SK-N-SH (cell line): ENCODE measurements at regions not wholly inside any gene's neighbourhood (a gene's known extent, or its start where the extent isn't known, plus 50 kb on each side); places are given as distances from the start of the nearest gene placed in this dataset.
"Not testable (repeated sequence)": the region's sequence is repeated elsewhere in the genome, so short reads cannot be mapped to it uniquely, and the experiment has no call there.

Experiments used
- CTCF ChIA-PET: fragments of 300-600, 350-600 bp; formaldehyde crosslinking; extraction: SDS; loops from one replicate; lab custom pipeline; 2021; lab: Yijun Ruan, JAX
- POLR2A ChIA-PET: fragments of 350-600 bp; sonication (Branson Sonifier 250); formaldehyde crosslinking; extraction: SDS; loops from one replicate; lab custom pipeline; 2020; ENCODE audit warnings: antibody characterized with exemption, inconsistent platforms; lab: Yijun Ruan, JAX
- DNase-seq: peaks from one replicate; pipeline ENCODE4 v3.0.0; 2012
- H2AFZ ChIP-seq: fragments of 200-600 bp; sonication (generic); 2 replicates; pipeline ENCODE4 v1.8.1; 2016; ENCODE audit warnings: antibody characterized with exemption, mild to moderate bottlenecking, low read depth
- H3F3A ChIP-seq: fragments of 200-600 bp; sonication (generic); replicated peaks from 2 replicates; pipeline ENCODE3; 2016; ENCODE audit warnings: antibody characterized with exemption, mild to moderate bottlenecking; ENCODE audit not compliant: insufficient read depth
- H3K27ac ChIP-seq, 2 experiments: fragments of 200-500 bp in 1 of 2; fragments of 200-600 bp in 1 of 2; sonication (Bioruptor generic) in 1 of 2; sonication (generic), shearing (Covaris generic) in 1 of 2; 2 replicates each; pipeline versions ENCODE4 v1.5.1 to v1.6.1; 2014 to 2016; ENCODE audit warnings: low read depth in 2 of 2, inconsistent platforms in 1 of 2, low read length in 1 of 2, mild to moderate bottlenecking in 1 of 2, mixed read lengths in 1 of 2
- H3K27me3 ChIP-seq: fragments of 200-600 bp; sonication (generic), shearing (Covaris generic); 2 replicates; pipeline ENCODE4 v1.6.1; 2016; ENCODE audit warnings: mixed run types; ENCODE audit not compliant: insufficient read depth
- H3K36me3 ChIP-seq, 2 experiments: fragments of 200-500 bp in 1 of 2; fragments of 200-600 bp in 1 of 2; sonication (Bioruptor generic) in 1 of 2; sonication (generic) in 1 of 2; replicated peaks in 1 of 2; 2 replicates each; pipeline versions ENCODE3 to v1.5.1; 2014 to 2016; ENCODE audit warnings: low read length in 1 of 2, mild to moderate bottlenecking in 1 of 2; ENCODE audit not compliant: insufficient read depth in 2 of 2, control insufficient read depth in 1 of 2
- H3K4me1 ChIP-seq, 2 experiments: fragments of 200-500 bp in 1 of 2; fragments of 200-600 bp in 1 of 2; sonication (Bioruptor generic) in 1 of 2; sonication (generic), shearing (Covaris generic) in 1 of 2; 2 replicates each; pipeline versions ENCODE4 v1.5.1 to v1.6.1; 2014 to 2016; ENCODE audit warnings: low read depth in 1 of 2, low read length in 1 of 2, mixed run types in 1 of 2; ENCODE audit not compliant: insufficient read depth in 2 of 2, control insufficient read depth in 1 of 2
- H3K4me2 ChIP-seq: fragments of 200-600 bp; sonication (generic), shearing (Covaris generic); 2 replicates; pipeline ENCODE4 v1.6.1; 2017; ENCODE audit warnings: mixed run types
- H3K4me3 ChIP-seq, 2 experiments: fragments of 200-500 bp in 1 of 2; fragments of 200-600 bp in 1 of 2; sonication (Bioruptor generic) in 1 of 2; sonication (generic), shearing (Covaris generic) in 1 of 2; 2 replicates each; pipeline versions ENCODE4 v1.5.1 to v1.8.1; 2014 to 2016; ENCODE audit warnings: low read depth in 2 of 2, inconsistent platforms in 1 of 2, low read length in 1 of 2, mild to moderate bottlenecking in 1 of 2, mixed read lengths in 1 of 2, moderate library complexity in 1 of 2
- H3K79me2 ChIP-seq: fragments of 200-600 bp; sonication (generic); 2 replicates; pipeline ENCODE4 v1.8.1; 2017; ENCODE audit warnings: mild to moderate bottlenecking; ENCODE audit not compliant: insufficient read depth
- H3K9ac ChIP-seq: fragments of 200-600 bp; sonication (generic); 2 replicates; pipeline ENCODE4 v1.6.1; 2017; ENCODE audit warnings: mixed run types
- H3K9me2 ChIP-seq: fragments of 200-600 bp; sonication (generic); 2 replicates; pipeline ENCODE4 v1.6.1; 2017; ENCODE audit warnings: mixed run types
- H3K9me3 ChIP-seq: fragments of 200-600 bp; sonication (generic); 2 replicates; pipeline ENCODE4 v1.6.1; 2017; ENCODE audit warnings: mixed run types, mild to moderate bottlenecking, moderate library complexity
- H4K20me1 ChIP-seq: fragments of 200-600 bp; sonication (generic); 2 replicates; pipeline ENCODE4 v1.6.1; 2017; ENCODE audit warnings: mild to moderate bottlenecking, mixed run types; ENCODE audit not compliant: insufficient read depth
- EZH2phosphoT487 ChIP-seq: fragments of 200-600 bp; sonication (generic); IDR thresholded peaks from 2 replicates; pipeline ENCODE4 v1.6.1; 2017; ENCODE audit warnings: low read depth, mixed run types, mild to moderate bottlenecking, antibody characterized with exemption, moderate library complexity, borderline replicate concordance
- FOSL2 ChIP-seq: IDR thresholded peaks from 2 replicates; pipeline ENCODE4 v1.4.0; 2012; ENCODE audit warnings: low read depth, mild to moderate bottlenecking, moderate library complexity, borderline replicate concordance
- FOXJ3 ChIP-seq: sonication (generic); formaldehyde crosslinking; IDR thresholded peaks from 2 replicates; pipeline ENCODE4 v1.5.1; 2020; ENCODE audit warnings: mild to moderate bottlenecking, missing genetic modification reagents
- GATA2 ChIP-seq: sonication (generic); formaldehyde crosslinking; IDR thresholded peaks from 2 replicates; pipeline ENCODE4 v1.5.0; 2020; ENCODE audit warnings: mild to moderate bottlenecking, missing genetic modification reagents
- JUND ChIP-seq: IDR thresholded peaks from 2 replicates; pipeline ENCODE4 v1.4.0; 2012
- MXI1 ChIP-seq: IDR thresholded peaks from 2 replicates; pipeline ENCODE4 v1.6.1; 2012; ENCODE audit warnings: mild to moderate bottlenecking, low read depth, low read length, improper control_type of control experiment
- NRF1 ChIP-seq: IDR thresholded peaks from 2 replicates; pipeline ENCODE4 v1.6.1; 2012; ENCODE audit warnings: low read depth, mild to moderate bottlenecking, low read length
- POLR2AphosphoS5 ChIP-seq: IDR thresholded peaks from 2 replicates; pipeline ENCODE4 v1.6.1; 2012; ENCODE audit warnings: low read depth, low read length
- RCOR1 ChIP-seq: fragments of 150-350 bp; IDR thresholded peaks from 2 replicates; pipeline ENCODE4 v1.6.1; 2017; ENCODE audit warnings: antibody characterized with exemption, low read length
- RFX5 ChIP-seq: IDR thresholded peaks from 2 replicates; pipeline ENCODE4 v1.6.1; 2012; ENCODE audit warnings: mild to moderate bottlenecking, improper control_type of control experiment, low read length
- SIN3A ChIP-seq: IDR thresholded peaks from 2 replicates; pipeline ENCODE4 v1.6.1; 2012; ENCODE audit warnings: low read depth, mild to moderate bottlenecking, low read length, moderate library complexity, borderline replicate concordance
- TCF12 ChIP-seq: IDR thresholded peaks from 2 replicates; pipeline ENCODE4 v1.4.0; 2012
- USF1 ChIP-seq: IDR thresholded peaks from 2 replicates; pipeline ENCODE4 v1.4.0; 2012; ENCODE audit warnings: low read depth, borderline replicate concordance
- WGBS: methylation state at CpG from one replicate; pipeline ENCODE4 v1.1.6; 2017; ENCODE audit warnings: low lambda C conversion rate; 5-methylcytosine and 5-hydroxymethylcytosine counted together
- TF ChIP-seq, protein P1 (sequence below): fragments of 200-600 bp; sonication (generic); IDR thresholded peaks from 2 replicates; pipeline ENCODE4 v1.6.1; 2017; ENCODE audit warnings: antibody characterized with exemption, mild to moderate bottlenecking, moderate library complexity
- TF ChIP-seq, protein P2 (sequence below): IDR thresholded peaks from 2 replicates; pipeline ENCODE4 v1.6.1; 2012; ENCODE audit warnings: mild to moderate bottlenecking, low read depth, low read length, moderate library complexity

DNA sequence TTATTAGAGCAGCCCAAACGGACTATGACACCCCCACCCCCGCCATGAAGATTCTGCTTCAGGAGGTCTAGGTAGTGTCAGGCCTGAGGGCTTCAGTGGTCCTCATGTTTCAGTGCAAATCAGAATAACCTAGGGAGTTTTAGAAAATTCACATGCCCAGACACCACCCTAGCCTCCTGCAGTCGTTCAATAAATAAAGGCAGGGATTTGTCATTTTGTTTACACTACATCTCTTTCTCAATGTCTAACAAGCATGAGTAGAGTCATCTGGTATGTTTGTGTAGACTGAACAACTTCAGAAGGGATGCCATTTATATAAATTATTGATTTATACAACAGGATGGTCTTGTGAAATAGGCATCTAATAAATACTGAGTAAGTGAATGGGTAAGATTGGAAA, 112.1 kb upstream of the SERPINE2 start:
- H2AFZ ChIP-seq = no peak overlapping the region

GRCh38 chr2:224148058-224148457, 109.0 kb upstream of the SERPINE2 start:
- H3K36me3 ChIP-seq, DNase-seq, H3K4me3 ChIP-seq, H4K20me1 ChIP-seq, H3K9me2 ChIP-seq, H3K9me3 ChIP-seq, H3K27me3 ChIP-seq, CTCF ChIA-PET, H3K9ac ChIP-seq, POLR2A ChIA-PET, H3F3A ChIP-seq, H2AFZ ChIP-seq, H3K27ac ChIP-seq, H3K79me2 ChIP-seq, H3K4me2 ChIP-seq: not testable (repeated sequence)
- H3K4me1 ChIP-seq = peaks cover 0 to 21% of the 10 kb centered on the region in 2 experiments; a peak in 2 of 4 replicates
- WGBS = 98% methylated on average over 5 of the region's 5 CpGs

More for the DNA sequence above, 112.1 kb upstream of the SERPINE2 start:
- no peaks in the 10 kb centered on the region for H3F3A ChIP-seq
- no peak for TF ChIP-seq RFX5
- no peak for TF ChIP-seq FOXJ3 (CRISPR knock-in tag)
- no peak for TF ChIP-seq FOSL2
- TF ChIP-seq USF1 = no peak
- TF ChIP-seq, protein P1, sequence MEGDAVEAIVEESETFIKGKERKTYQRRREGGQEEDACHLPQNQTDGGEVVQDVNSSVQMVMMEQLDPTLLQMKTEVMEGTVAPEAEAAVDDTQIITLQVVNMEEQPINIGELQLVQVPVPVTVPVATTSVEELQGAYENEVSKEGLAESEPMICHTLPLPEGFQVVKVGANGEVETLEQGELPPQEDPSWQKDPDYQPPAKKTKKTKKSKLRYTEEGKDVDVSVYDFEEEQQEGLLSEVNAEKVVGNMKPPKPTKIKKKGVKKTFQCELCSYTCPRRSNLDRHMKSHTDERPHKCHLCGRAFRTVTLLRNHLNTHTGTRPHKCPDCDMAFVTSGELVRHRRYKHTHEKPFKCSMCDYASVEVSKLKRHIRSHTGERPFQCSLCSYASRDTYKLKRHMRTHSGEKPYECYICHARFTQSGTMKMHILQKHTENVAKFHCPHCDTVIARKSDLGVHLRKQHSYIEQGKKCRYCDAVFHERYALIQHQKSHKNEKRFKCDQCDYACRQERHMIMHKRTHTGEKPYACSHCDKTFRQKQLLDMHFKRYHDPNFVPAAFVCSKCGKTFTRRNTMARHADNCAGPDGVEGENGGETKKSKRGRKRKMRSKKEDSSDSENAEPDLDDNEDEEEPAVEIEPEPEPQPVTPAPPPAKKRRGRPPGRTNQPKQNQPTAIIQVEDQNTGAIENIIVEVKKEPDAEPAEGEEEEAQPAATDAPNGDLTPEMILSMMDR = no peak
- TF ChIP-seq POLR2AphosphoS5 = no peak
- no peak for TF ChIP-seq JUND
- no peak for TF ChIP-seq SIN3A
- TF ChIP-seq RCOR1 = no peak
- no peak overlapping the region for H3K9ac ChIP-seq
- ChIA-PET POLR2A (no interaction called here), CTCF (no interaction called here)
- no peak overlapping the region for H3K4me3 ChIP-seq
- H3K36me3 ChIP-seq = no peaks in the 10 kb centered on the region
- peaks cover 0 to 15% of the 10 kb centered on the region in 2 experiments; a peak in 2 of 4 replicates for H3K4me1 ChIP-seq
- H3K9me2 ChIP-seq = no peaks in the 10 kb centered on the region
- WGBS = 79% methylated on average over 3 of the region's 3 CpGs
- no peaks in the 10 kb centered on the region for H4K20me1 ChIP-seq
- H3K27ac ChIP-seq = no peak overlapping the region
- DNase-seq = no peak
- H3K4me2 ChIP-seq = no peak overlapping the region
- no peaks in the 10 kb centered on the region for H3K27me3 ChIP-seq
- H3K9me3 ChIP-seq = no peaks in the 10 kb centered on the region
- no peaks in the 10 kb centered on the region for H3K79me2 ChIP-seq

GRCh38 chr2:224147174-224147573, 108.1 kb upstream of the SERPINE2 start:
- H3K4me1 ChIP-seq = peaks cover 0 to 30% of the 10 kb centered on the region in 2 experiments; a peak in 3 of 4 replicates
- no peak overlapping the region for H3K4me2 ChIP-seq
- H3K36me3 ChIP-seq = no peaks in the 10 kb centered on the region
- H4K20me1 ChIP-seq = no peaks in the 10 kb centered on the region
- POLR2A ChIA-PET = no interaction called here
- CTCF ChIA-PET = no interaction called here
- no peak overlapping the region for H3K4me3 ChIP-seq
- no peaks in the 10 kb centered on the region for H3K9me3 ChIP-seq
- H3K27ac ChIP-seq = no peak overlapping the region
- DNase-seq = no peak
- H3K9me2 ChIP-seq = no peaks in the 10 kb centered on the region
- no peak overlapping the region for H3K9ac ChIP-seq
- H2AFZ ChIP-seq = no peak overlapping the region
- TF ChIP-seq NRF1 (no peak), EZH2phosphoT487 (no peak), USF1 (no peak), GATA2 (CRISPR knock-in tag) (no peak), TCF12 (no peak), SIN3A (no peak), POLR2AphosphoS5 (no peak), RFX5 (no peak), MXI1 (no peak)
- TF ChIP-seq, protein P2, sequence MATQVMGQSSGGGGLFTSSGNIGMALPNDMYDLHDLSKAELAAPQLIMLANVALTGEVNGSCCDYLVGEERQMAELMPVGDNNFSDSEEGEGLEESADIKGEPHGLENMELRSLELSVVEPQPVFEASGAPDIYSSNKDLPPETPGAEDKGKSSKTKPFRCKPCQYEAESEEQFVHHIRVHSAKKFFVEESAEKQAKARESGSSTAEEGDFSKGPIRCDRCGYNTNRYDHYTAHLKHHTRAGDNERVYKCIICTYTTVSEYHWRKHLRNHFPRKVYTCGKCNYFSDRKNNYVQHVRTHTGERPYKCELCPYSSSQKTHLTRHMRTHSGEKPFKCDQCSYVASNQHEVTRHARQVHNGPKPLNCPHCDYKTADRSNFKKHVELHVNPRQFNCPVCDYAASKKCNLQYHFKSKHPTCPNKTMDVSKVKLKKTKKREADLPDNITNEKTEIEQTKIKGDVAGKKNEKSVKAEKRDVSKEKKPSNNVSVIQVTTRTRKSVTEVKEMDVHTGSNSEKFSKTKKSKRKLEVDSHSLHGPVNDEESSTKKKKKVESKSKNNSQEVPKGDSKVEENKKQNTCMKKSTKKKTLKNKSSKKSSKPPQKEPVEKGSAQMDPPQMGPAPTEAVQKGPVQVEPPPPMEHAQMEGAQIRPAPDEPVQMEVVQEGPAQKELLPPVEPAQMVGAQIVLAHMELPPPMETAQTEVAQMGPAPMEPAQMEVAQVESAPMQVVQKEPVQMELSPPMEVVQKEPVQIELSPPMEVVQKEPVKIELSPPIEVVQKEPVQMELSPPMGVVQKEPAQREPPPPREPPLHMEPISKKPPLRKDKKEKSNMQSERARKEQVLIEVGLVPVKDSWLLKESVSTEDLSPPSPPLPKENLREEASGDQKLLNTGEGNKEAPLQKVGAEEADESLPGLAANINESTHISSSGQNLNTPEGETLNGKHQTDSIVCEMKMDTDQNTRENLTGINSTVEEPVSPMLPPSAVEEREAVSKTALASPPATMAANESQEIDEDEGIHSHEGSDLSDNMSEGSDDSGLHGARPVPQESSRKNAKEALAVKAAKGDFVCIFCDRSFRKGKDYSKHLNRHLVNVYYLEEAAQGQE = no peak
- TF ChIP-seq, all 33 proteins: peak for 0
- Histone ChIP-seq H3K79me2 (no peaks in the 10 kb centered on the region), H3F3A (peaks cover 11% of the 10 kb centered on the region), H3K27me3 (no peaks in the 10 kb centered on the region)
- WGBS = 86% methylated on average over 4 of the region's 4 CpGs
